ENCODE measurements at regions not wholly inside any gene's neighbourhood (a gene's known extent, or its start where the extent isn't known, plus 50 kb on each side); places are given as distances from the start of the nearest gene placed in this dataset.

DNA sequence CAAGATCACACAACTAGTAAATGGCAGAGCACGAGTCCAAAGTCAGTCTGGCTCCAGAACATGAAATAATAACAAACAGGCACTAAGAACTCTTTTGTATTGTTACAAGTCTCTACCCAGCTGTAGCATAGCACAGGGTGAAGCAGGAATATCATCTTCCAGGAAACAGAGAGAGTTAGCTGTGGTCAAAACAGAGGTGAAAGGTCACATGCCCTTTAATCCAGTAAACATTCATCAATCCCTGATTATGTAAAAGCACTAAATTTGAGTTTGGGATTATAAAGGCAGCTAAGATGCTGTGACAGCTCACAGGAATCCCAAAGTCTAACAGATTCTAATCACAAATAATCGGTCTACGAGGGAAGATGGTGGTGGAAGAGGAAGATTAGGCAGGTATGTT lies 133.0 kb upstream of the ASTN2 start:
- DNase-seq (ENCODE audit: low spot score), result no peak

DNA sequence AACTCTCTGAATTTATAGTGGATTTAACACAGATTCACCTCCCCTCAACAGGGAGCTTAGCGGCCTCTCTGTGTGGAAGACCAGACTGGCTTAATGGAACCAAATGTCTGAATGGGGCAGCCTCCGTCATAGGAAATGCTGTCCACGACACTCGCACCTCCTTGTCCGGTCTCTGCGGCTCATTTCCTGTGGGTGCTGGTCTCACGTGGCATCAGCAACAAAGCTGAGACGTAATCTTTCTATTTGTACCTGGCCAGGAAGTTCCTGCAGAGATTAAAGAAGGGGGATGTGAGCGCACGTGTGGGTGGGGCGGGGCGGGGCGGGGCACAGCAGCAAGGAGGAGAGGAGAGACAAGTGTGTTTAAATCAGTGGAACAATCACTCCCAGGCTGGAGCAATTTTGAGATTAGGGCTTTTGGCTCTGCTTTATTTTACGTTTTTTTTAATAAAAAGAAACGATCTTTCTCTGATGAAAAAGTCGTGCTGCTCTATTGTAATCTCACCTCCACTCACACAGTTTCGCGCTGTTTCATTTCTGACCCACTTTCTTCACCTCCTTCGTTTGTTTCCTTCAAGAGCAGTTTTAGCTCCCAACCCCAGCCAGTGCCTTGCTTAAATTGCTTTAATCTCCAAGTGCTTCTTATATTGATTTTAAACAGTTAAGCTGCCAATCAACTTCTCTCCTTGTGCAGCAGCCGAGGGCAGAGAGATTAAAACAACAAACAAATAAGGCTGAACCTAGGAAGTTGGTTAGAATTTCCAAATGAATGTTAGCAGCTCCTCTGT lies 132.2 kb upstream of the ASTN2 start:
- no peak for DNase-seq (ENCODE audit: low spot score)

GRCh38 chr9:117545846-117546245 lies 131.0 kb upstream of the ASTN2 start:
- no peak for DNase-seq (ENCODE audit: low spot score)

- DNase-seq (ENCODE audit: low spot score), result no peak
These were observed 128.2 kb upstream of the ASTN2 start for GRCh38 chr9:117543089-117543488.

DNA sequence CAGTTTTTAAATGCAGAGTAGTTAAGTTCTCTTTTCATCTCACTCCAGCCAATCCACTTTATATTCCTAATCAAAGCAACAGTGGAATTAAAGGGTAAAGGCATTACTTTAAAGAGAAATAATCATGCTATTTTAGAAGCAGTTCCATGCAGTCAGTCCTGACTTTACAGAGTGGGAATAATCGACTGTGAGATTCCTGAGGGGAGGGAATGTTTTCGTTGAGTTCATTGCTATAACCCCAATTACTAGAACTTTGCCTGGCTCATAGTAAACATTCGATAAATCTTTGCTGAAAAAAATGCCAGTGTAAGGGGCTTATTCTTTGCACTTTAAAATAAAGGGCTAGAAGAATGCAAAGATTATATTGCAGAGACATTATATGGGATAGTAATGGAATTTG lies 127.2 kb upstream of the ASTN2 start:
- no peak for DNase-seq (ENCODE audit: low spot score)

DNA sequence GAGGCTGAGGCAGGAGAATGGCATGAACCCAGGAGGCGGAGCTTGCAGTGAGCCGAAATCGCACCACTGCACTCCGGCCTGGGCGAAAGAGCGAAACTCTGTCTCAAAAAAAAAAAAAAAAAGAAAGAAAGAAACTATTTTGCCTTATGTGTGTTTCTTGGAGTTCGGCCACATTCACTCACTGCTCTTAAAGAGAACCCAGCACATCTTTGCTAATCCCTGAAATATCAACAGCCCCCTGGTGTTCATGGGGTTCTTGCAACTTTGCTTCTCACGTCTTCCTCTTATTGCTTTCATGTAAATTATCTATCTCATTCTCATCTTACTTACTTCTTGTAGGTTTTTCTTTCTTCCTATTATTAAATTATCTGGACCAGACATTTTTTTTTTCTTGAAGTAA lies 126.3 kb upstream of the ASTN2 start:
- DNase-seq (ENCODE audit: low spot score), result no peak

DNA sequence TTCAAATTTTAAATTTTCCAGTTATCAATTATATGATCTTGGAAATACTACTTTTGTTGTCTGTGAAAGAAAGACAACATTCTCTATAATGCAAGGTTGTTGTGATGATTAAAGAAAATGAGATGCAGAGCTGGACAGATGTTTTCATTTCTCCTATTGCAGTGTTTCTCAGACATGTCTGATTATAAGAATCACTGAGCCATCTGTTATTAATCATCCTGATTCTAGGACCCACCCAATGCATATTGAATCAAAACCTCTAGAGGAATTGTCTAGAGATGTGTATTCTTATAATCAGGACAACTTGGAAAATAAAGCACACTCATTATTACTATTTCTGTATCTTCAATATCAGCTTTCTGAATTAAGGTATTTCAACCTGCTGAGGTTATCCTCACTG lies 121.1 kb upstream of the ASTN2 start:
- DNase-seq (ENCODE audit: low spot score), result no peak

DNA sequence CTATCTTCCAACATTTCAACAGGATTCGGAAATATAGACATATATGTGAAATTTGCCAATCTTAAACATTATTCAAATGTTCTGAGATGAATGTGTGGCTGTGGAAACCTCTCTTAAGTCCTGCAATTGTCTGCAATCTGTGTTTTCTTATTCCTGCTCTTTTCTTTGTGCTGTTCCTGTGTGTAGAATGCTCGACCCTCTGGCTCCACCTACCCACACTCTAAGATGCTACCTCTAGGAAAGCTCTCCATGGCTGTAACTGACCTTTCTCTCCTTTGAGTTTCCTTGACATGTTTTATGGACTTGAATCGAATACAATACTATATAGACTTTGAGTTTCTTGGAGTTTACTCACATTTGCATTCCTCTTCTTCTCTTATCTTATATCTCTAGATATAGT lies 120.6 kb upstream of the ASTN2 start:
- DNase-seq (ENCODE audit: low spot score), result no peak

- DNase-seq (ENCODE audit: low spot score), result no peak
These were observed 113.4 kb upstream of the ASTN2 start for GRCh38 chr9:117528225-117528624.

DNA sequence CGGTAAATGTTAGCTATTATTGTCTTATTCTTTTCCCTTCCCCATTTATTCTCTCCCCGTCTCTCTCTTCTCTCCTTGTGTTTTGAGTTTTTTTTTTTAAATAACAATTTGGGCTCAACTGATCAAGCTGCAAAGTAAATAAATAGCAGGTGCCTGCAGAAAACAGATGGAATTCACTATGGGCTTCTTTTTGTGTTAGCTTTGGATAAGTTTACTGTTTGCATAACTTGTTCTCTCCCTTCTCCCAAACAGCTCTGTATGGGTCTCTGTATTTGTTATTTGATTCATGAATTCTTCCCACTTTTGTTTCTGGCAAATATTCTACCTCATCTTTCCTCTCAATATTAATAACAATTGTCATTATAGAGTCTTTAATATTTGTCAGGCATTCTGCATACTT lies 111.8 kb upstream of the ASTN2 start:
- no peak for DNase-seq (ENCODE audit: low spot score)

DNA sequence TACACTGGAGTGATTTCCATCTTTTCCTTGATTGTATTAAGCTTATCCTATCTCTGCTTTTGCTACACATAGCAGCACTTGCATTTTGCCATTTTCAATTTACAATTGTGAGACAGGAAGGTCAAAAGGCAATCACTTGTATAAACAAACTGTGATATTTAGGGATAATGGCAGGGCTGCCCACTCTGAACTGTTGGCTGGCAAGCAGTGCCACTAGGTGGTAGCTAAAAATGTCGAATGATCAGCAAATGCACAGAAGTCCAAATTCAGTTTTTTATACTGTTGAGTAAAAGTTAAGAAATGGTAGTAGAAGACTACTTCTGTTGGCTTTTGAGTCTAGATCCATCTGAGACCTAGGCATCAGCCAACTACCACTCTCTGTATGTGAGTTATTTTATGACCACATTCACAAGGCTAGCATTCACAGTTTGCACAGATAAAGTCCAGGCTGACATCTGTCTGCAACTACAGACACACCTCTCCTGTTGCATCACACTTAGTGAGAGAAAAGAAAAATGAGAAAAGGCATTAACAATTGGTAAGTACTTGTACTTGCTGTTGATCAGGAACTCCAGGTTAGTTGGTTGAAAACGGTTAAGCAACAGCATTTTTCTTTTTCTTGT lies 108.8 kb upstream of the ASTN2 start:
- no peak for DNase-seq (ENCODE audit: low spot score)

GRCh38 chr9:117521293-117521692 lies 106.4 kb upstream of the ASTN2 start:
- DNase-seq (ENCODE audit: low spot score), result no peak

DNA sequence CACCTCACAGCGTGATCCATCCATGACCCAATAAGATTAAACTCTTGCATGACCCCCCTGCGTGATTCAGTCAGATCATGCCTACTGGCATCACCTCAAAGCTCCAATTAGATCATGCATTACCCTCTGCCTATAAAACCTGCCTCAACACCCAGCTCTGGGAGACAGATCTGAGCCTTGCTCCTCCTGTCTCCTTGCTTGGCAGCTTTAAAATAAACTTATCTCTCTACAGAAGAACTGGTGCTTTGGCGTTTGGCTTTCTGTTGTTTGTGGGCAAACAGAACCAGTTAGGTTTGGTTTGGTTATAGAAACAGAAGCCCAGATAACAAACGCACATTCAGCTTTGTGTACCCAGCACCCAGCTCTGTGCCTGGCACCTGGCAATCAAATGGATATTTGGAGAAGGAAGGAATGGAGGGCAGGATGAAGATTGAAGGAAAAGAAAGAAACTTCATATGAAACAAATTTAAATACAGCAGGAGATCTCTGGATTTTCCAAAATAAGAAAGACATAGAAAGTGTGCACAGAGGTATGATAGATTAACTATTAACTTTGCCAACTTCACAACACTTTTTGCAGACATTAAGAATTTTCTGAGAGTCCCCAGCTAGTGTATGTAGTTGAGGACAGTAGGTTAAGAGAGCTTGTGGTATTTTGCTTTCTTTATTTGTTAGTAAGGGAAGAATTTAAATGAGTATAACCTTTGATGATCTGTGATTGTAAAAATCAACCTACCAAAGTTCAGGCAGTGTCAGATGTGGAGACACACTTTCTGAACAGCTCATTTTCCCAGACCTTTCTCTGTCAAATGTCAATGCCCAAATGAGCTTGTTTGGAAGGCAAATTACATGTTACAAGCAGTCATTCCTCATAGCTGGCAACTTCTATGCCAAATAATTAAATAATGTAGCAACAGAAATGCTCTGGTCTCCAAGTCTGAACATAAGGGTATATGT lies 102.1 kb upstream of the ASTN2 start:
- DNase-seq (ENCODE audit: low spot score), result no peak

GRCh38 chr9:117511852-117512481 lies 97.1 kb upstream of the ASTN2 start:
- DNase-seq (ENCODE audit: low spot score), result no peak

- no peak for DNase-seq (ENCODE audit: low spot score)
These were observed 81.5 kb upstream of the ASTN2 start for GRCh38 chr9:117496307-117496706.

DNA sequence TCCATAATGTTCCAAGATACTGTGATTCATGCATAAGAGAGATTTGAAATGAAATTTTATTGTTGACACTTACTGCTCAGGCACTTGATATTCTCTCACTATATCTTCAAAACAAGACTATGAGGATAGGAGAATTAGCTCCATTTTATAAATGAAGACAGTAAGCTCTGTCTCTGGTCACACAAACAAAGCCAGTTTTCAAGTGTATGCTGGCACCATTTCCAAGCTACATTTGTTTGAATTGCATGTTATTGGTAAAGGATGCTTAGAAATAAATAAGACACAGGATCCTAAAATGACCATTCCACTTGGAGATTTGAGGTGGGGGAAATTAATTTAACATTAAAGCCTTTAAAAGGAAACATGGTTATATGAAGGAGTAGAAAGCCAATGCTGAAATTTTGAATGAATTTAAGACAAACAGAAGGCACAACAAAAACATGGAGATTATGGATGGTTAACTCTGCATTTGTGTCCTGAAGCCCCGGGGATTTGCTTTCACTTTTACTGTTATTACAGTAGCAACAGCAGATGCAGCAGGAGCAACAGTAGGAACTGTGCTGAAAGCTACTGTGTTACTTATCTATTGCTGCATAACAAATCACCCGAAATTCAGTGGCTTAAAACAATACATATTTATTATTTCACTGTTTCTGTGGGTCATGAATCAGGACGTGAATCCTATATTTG lies 79.7 kb upstream of the ASTN2 start:
- no peak for DNase-seq (ENCODE audit: low spot score)

DNA sequence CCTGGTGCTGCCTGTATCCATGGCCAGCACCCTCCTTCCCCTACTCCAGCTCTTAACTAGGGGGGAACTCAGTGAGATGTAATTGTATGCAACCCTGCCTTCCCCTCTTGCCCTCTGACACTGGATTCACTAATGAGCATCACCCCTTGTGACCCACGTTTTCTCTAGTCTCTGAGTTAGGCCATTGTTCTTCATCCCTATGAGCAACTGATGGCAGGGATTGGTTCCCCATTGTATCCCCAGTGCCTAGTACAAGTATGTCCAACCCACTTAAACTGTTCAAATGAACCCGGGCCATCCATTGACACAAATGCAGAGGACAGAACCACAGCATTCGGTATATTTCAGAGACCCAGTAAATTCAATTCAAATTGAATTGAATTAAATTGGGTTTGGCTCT lies 77.6 kb upstream of the ASTN2 start:
- no peak for DNase-seq (ENCODE audit: low spot score)

DNA sequence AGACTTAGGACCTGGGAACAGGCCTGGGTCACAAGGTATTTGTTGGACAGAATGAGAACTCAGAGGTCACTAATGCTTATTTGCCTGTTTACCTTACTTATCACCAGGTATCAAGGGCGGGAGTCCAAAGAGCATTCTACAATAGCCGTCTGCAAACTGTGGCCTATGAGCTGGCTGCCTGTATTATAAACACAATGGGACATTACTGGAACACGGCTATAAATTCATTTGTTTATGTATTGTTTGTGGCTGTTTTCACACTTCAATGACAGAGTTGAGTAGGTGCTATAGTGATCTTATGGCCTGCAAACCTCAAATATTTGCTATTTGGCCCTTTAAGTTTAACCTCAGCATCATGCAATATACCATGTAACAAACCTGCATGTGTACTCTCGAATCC lies 76.6 kb upstream of the ASTN2 start:
- no peak for DNase-seq (ENCODE audit: low spot score)

DNA sequence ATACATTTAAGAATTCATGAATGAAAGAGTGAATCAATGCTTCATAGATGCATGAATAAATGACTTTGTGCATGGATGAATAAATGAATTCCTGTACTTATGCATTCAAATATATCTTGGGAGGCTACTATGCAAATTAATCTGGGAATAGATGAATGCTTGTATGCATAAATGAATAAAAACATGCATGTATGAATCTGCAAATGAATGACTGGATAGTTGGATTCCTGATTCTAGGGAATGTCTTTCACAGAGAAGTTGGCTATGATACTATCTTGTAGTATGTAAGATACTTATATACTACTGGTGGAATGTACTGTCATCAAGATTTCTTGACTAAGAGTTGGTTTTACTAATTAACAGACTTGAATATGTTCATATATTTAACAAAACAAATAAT lies 75.3 kb upstream of the ASTN2 start:
- DNase-seq (ENCODE audit: low spot score), result no peak

DNA sequence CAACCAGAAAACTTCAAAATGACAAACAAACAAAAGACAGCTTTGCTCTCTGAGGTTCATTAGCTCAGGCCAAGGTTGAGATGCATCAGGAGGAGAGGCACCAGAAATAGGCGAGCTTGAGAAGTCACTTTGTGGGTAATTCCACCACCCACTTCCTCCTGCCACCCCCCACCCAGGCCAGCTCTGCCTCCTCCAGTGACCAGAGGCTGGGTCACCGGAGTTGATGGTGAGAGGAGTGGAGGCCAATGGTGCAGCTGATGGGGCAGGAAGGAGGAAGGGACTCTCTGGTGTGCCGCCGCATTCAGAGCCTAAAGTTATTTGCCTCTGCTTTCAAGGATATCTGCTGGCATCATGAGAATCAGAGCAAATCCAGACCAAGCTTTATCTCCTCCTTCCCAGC lies 73.8 kb upstream of the ASTN2 start:
- no peak for DNase-seq (ENCODE audit: low spot score)

DNA sequence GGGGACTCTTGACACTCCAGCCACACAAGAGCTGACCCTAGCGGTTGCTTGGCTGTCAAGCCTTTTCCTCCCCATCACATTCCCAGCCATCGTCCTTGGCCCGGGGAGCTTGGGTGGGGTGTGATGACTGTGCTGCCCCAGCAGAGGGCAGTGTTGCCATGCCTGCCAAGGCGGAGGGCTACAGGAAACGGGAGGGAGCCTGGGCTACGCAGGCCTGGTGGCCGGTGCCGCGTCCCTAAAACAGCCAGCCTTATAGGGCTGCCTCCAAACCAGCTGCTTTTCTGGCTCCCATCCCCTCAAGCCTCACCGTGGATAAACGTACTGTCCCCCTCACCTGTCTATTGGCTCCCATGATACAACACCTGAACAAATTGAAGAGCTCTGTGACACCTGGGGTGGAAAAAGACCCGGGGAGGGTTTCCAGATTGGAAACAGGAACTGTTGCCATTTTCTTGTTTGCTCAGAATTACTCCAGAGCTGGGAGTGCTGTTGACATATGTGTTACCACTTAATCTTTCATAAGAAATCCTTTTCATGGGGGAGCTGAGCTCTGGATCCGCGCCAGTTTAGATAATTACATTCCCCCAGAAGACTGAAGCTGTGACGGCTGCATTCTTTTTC lies 72.8 kb upstream of the ASTN2 start:
- peak; percentile 94 for DNase-seq (ENCODE audit: low spot score)
